KMS-11 (cell line): ENCODE measurements at regions not wholly inside any gene's neighbourhood (a gene's known extent, or its start where the extent isn't known, plus 50 kb on each side); places are given as distances from the start of the nearest gene placed in this dataset.

Experiments used
- H2AFZ ChIP-seq: fragments of 200-600 bp; sonication (generic); 2 replicates; pipeline ENCODE4 v1.6.1; 2016; ENCODE audit warnings: antibody characterized with exemption, mixed run types, low read depth
- H3K27ac ChIP-seq: fragments of 200-600 bp; sonication (generic); 2 replicates; pipeline ENCODE4 v1.6.1; 2016; ENCODE audit warnings: mild to moderate bottlenecking, mixed run types
- H3K27me3 ChIP-seq: fragments of 200-600 bp; sonication (generic); 2 replicates; pipeline ENCODE4 v1.6.1; 2017; ENCODE audit warnings: mild to moderate bottlenecking, low read depth, mixed run types, moderate library complexity; ENCODE audit not compliant: insufficient read depth
- H3K36me3 ChIP-seq: fragments of 200-600 bp; sonication (generic); 2 replicates; pipeline ENCODE4 v1.6.1; 2017; ENCODE audit warnings: mild to moderate bottlenecking, mixed run types; ENCODE audit not compliant: insufficient read depth
- H3K4me1 ChIP-seq: fragments of 200-600 bp; sonication (generic); 2 replicates; pipeline ENCODE4 v1.6.1; 2016; ENCODE audit warnings: mild to moderate bottlenecking, low read depth, mixed run types; ENCODE audit not compliant: poor library complexity, severe bottlenecking
- H3K4me2 ChIP-seq: fragments of 200-600 bp; sonication (generic); 2 replicates; pipeline ENCODE4 v1.7.0; 2016; ENCODE audit warnings: mild to moderate bottlenecking, mixed run types
- H3K4me3 ChIP-seq: fragments of 200-600 bp; sonication (generic); IDR thresholded peaks from 2 replicates; pipeline ENCODE4 v1.6.1; 2017; ENCODE audit warnings: low read depth, low read length, mixed read lengths; ENCODE audit not compliant: insufficient read depth
- H3K79me2 ChIP-seq: fragments of 200-600 bp; sonication (generic); 2 replicates; pipeline ENCODE4 v1.6.1; 2016; ENCODE audit warnings: low read depth, mixed run types; ENCODE audit not compliant: insufficient read depth
- H3K9ac ChIP-seq: fragments of 200-600 bp; sonication (generic); 2 replicates; pipeline ENCODE4 v1.6.1; 2016; ENCODE audit warnings: mild to moderate bottlenecking, mixed run types
- H4K20me1 ChIP-seq: fragments of 200-600 bp; sonication (generic); 2 replicates; pipeline ENCODE4 v1.6.1; 2016; ENCODE audit warnings: mild to moderate bottlenecking, mixed run types; ENCODE audit not compliant: insufficient read depth
- CTCF ChIP-seq: fragments of 200-600 bp; sonication (generic); conservative IDR thresholded peaks from 2 replicates; pipeline ENCODE4 v1.6.1; 2017; ENCODE audit warnings: low read depth, mild to moderate bottlenecking, antibody characterized with exemption, low read length, moderate library complexity, mixed read lengths

GRCh38 chr15:53295574-53295973 lies 463.9 kb downstream of the WDR72 start:
- Histone ChIP-seq H3K79me2 (no peaks in the 10 kb centered on the region), H3K4me3 (no peak overlapping the region), H3K4me1 (no peaks in the 10 kb centered on the region), H3K36me3 (no peaks in the 10 kb centered on the region), H2AFZ (no peak overlapping the region), H3K4me2 (no peak overlapping the region), H3K9ac (no peak overlapping the region), H4K20me1 (no peaks in the 10 kb centered on the region), H3K27me3 (no peaks in the 10 kb centered on the region), H3K27ac (no peak overlapping the region)
- TF ChIP-seq CTCF = no peak

GRCh38 chr15:53288542-53288941 lies 470.9 kb downstream of the WDR72 start:
- Histone ChIP-seq H3K79me2 (no peaks in the 10 kb centered on the region), H3K9ac (no peak overlapping the region)

GRCh38 chr15:53274630-53275029 lies 484.5 kb upstream of the ONECUT1 start:
- Histone ChIP-seq H3K9ac (no peak overlapping the region), H3K36me3 (no peaks in the 10 kb centered on the region), H3K4me2 (no peak overlapping the region), H3K27me3 (no peaks in the 10 kb centered on the region), H4K20me1 (no peaks in the 10 kb centered on the region), H3K79me2 (no peaks in the 10 kb centered on the region), H2AFZ (no peak overlapping the region), H3K4me1 (no peaks in the 10 kb centered on the region), H3K4me3 (no peak overlapping the region), H3K27ac (no peak overlapping the region)
- TF ChIP-seq CTCF = no peak

More at GRCh38 chr15:53288542-53288941, 470.9 kb downstream of the WDR72 start:
- no peak overlapping the region for H3K27ac ChIP-seq
- no peaks in the 10 kb centered on the region for H4K20me1 ChIP-seq
- no peak overlapping the region for H3K4me2 ChIP-seq
- no peaks in the 10 kb centered on the region for H3K27me3 ChIP-seq
- H3K36me3 ChIP-seq = no peaks in the 10 kb centered on the region
- H3K4me1 ChIP-seq = no peaks in the 10 kb centered on the region
- H3K4me3 ChIP-seq = no peak overlapping the region
- H2AFZ ChIP-seq = no peak overlapping the region
- TF ChIP-seq CTCF = no peak

GRCh38 chr15:53272116-53272515 lies 482.0 kb upstream of the ONECUT1 start:
- H3K4me1 ChIP-seq = no peaks in the 10 kb centered on the region
- H3K79me2 ChIP-seq = no peaks in the 10 kb centered on the region
- no peak overlapping the region for H3K9ac ChIP-seq
- H3K36me3 ChIP-seq = no peaks in the 10 kb centered on the region
- no peaks in the 10 kb centered on the region for H4K20me1 ChIP-seq
- H3K27ac ChIP-seq = no peak overlapping the region
- no peak overlapping the region for H3K4me2 ChIP-seq
- H2AFZ ChIP-seq = no peak overlapping the region
- no peaks in the 10 kb centered on the region for H3K27me3 ChIP-seq
- no peak for TF ChIP-seq CTCF
- H3K4me3 ChIP-seq = no peak overlapping the region
